ENCODE measurements at regions not wholly inside any gene's neighbourhood (a gene's known extent, or its start where the extent isn't known, plus 50 kb on each side); places are given as distances from the start of the nearest gene placed in this dataset.
"Not testable (repeated sequence)": the region's sequence is repeated elsewhere in the genome, so short reads cannot be mapped to it uniquely, and the experiment has no call there.

- not testable (repeated sequence) for TF ChIP-seq POLR2A, CTCF (IDR thresholded peaks at IDR 0.05)
These were observed 233.5 kb downstream of the POTED start for GRCh38 chr21:13843081-13843480.

All from breast epithelium (tissue), 3 donors.